HG02678 (cell line): ENCODE measurements at regions not wholly inside any gene's neighbourhood (a gene's known extent, or its start where the extent isn't known, plus 50 kb on each side); places are given as distances from the start of the nearest gene placed in this dataset.

Experiments used
- ATAC-seq: cut with Tn5 transposase; IDR thresholded peaks from one replicate; pipeline ENCODE4 v1.9.1; 2021; ENCODE audit warnings: mild to moderate bottlenecking, moderate library complexity; ENCODE audit not compliant: unreplicated experiment

GRCh38 chr14:101115652-101116051 lies 212.1 kb upstream of the RTL1 start:
- no peak for ATAC-seq

- ATAC-seq = no peak
These were observed 212.5 kb upstream of the RTL1 start for GRCh38 chr14:101116065-101116464.

- no peak for ATAC-seq
These were observed 213.1 kb upstream of the RTL1 start for GRCh38 chr14:101116486-101117130.

GRCh38 chr14:101117543-101117942 lies 214.0 kb upstream of the RTL1 start:
- ATAC-seq = no peak

- ATAC-seq = no peak
These were observed 214.7 kb upstream of the RTL1 start for GRCh38 chr14:101118233-101118632.

- no peak for ATAC-seq
These were observed 215.4 kb upstream of the RTL1 start for GRCh38 chr14:101118746-101119591.

- ATAC-seq = no peak
These were observed 216.5 kb upstream of the RTL1 start for GRCh38 chr14:101119830-101120571.

- ATAC-seq = no peak
These were observed 217.4 kb upstream of the RTL1 start for GRCh38 chr14:101120641-101121507.

- ATAC-seq = no peak
These were observed 218.1 kb upstream of the RTL1 start for GRCh38 chr14:101121508-101122139.

- no peak for ATAC-seq
These were observed 219.0 kb upstream of the RTL1 start for GRCh38 chr14:101122237-101123141.

- no peak for ATAC-seq
These were observed 220.3 kb upstream of the RTL1 start for GRCh38 chr14:101123618-101124510.

- ATAC-seq = no peak
These were observed 221.3 kb upstream of the RTL1 start for GRCh38 chr14:101124815-101125214.

- no peak for ATAC-seq
These were observed 221.8 kb upstream of the RTL1 start for GRCh38 chr14:101125313-101125712.

GRCh38 chr14:101125719-101126651 lies 222.5 kb upstream of the RTL1 start:
- ATAC-seq = no peak

- no peak for ATAC-seq
These were observed 223.2 kb upstream of the RTL1 start for GRCh38 chr14:101126731-101127130.

GRCh38 chr14:101127224-101127623 lies 223.7 kb upstream of the RTL1 start:
- no peak for ATAC-seq
